HFFc6 (cell line): ENCODE measurements at regions not wholly inside any gene's neighbourhood (a gene's known extent, or its start where the extent isn't known, plus 50 kb on each side); places are given as distances from the start of the nearest gene placed in this dataset.
A peak's percentile ranks its signal among the peaks of the same experiment; 100 is the strongest.

ENCODE experiments used
- DNase-seq: peaks from one replicate; pipeline ENCODE4 v3.0.0-alpha.2; 2018
- H3K27ac Mint-ChIP-seq: 2 replicates; pipeline ENCODE4 v1.8.0; 2020; ENCODE audit warnings: mild to moderate bottlenecking, mixed read lengths
- H3K27me3 Mint-ChIP-seq: 2 replicates; pipeline ENCODE4 v1.8.0; 2021; ENCODE audit warnings: mild to moderate bottlenecking, moderate library complexity, mixed read lengths; ENCODE audit not compliant: insufficient read depth
- H3K36me3 Mint-ChIP-seq: 2 replicates; pipeline ENCODE4 v1.8.0; 2021; ENCODE audit warnings: low read depth, mixed read lengths
- H3K4me1 Mint-ChIP-seq: 2 replicates; pipeline ENCODE4 v1.8.0; 2020; ENCODE audit warnings: low read depth, mixed read lengths
- H3K4me3 Mint-ChIP-seq: 2 replicates; pipeline ENCODE4 v1.8.0; 2020; ENCODE audit warnings: mild to moderate bottlenecking, moderate library complexity, mixed read lengths
- H3K9me3 Mint-ChIP-seq: 2 replicates; pipeline ENCODE4 v1.8.0; 2020; ENCODE audit warnings: mild to moderate bottlenecking, mixed read lengths
- TF ChIP-seq, protein P1 (sequence below): fragments of 200-600 bp; sonication (generic); IDR thresholded peaks from 2 replicates; pipeline ENCODE4 v1.5.0; 2021; ENCODE audit warnings: antibody characterized with exemption, mild to moderate bottlenecking

DNA sequence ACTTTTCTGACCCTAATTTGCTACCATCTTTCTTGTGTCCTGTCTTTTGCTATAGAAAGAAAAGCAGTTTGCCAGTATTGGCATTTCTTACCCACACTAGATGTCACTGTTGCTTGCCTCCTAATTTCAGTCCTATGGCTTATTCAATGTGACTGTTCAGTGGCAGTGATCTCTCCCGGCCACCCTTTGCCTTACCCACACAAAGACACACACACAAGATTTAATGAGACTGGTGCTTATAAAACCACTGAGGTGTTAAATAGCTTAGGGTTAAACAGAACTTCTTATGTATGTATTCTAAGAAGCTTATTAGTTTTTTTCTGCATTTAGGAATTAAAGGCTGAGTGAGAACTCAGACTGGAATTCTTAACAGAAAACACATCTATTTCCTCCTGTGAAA is 233.6 kb upstream of the ASCC3 start:
- DNase-seq, result peak; percentile 71
- Mint-ChIP-seq H3K4me1 (peaks cover 8% of the 10 kb centered on the region), H3K9me3 (no peaks in the 10 kb centered on the region), H3K27me3 (no peaks in the 10 kb centered on the region), H3K36me3 (no peaks in the 10 kb centered on the region), H3K27ac (no peak overlapping the region), H3K4me3 (no peak overlapping the region)
- TF ChIP-seq, protein P1, sequence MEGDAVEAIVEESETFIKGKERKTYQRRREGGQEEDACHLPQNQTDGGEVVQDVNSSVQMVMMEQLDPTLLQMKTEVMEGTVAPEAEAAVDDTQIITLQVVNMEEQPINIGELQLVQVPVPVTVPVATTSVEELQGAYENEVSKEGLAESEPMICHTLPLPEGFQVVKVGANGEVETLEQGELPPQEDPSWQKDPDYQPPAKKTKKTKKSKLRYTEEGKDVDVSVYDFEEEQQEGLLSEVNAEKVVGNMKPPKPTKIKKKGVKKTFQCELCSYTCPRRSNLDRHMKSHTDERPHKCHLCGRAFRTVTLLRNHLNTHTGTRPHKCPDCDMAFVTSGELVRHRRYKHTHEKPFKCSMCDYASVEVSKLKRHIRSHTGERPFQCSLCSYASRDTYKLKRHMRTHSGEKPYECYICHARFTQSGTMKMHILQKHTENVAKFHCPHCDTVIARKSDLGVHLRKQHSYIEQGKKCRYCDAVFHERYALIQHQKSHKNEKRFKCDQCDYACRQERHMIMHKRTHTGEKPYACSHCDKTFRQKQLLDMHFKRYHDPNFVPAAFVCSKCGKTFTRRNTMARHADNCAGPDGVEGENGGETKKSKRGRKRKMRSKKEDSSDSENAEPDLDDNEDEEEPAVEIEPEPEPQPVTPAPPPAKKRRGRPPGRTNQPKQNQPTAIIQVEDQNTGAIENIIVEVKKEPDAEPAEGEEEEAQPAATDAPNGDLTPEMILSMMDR, result peak; percentile 78

DNA sequence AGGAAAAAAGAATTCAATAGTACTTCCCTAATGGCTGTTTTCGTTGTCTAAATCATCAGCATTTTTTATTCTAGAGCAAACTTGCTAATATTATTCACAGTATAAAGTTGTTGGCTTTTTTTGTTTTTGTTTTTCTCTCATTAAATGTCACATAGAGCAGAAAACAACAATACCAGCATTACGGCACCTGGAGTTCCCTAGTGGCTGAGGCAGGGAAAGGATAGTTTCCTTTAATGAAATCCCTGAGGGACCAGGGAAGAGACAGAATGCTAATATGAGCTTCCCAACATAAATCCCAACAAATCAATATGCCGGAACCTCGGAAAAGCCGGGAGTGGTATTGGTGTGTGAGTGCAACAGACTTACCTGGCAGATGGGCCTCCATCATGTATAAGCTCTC is 235.2 kb upstream of the ASCC3 start:
- Mint-ChIP-seq H3K9me3 (no peaks in the 10 kb centered on the region), H3K27ac (no peak overlapping the region), H3K27me3 (no peaks in the 10 kb centered on the region), H3K4me1 (peaks cover 8% of the 10 kb centered on the region), H3K4me3 (no peak overlapping the region), H3K36me3 (no peaks in the 10 kb centered on the region)
- DNase-seq, result no peak
- TF ChIP-seq, protein P1, result peak; percentile 24; the same call in 1 of the 2 replicates

DNA sequence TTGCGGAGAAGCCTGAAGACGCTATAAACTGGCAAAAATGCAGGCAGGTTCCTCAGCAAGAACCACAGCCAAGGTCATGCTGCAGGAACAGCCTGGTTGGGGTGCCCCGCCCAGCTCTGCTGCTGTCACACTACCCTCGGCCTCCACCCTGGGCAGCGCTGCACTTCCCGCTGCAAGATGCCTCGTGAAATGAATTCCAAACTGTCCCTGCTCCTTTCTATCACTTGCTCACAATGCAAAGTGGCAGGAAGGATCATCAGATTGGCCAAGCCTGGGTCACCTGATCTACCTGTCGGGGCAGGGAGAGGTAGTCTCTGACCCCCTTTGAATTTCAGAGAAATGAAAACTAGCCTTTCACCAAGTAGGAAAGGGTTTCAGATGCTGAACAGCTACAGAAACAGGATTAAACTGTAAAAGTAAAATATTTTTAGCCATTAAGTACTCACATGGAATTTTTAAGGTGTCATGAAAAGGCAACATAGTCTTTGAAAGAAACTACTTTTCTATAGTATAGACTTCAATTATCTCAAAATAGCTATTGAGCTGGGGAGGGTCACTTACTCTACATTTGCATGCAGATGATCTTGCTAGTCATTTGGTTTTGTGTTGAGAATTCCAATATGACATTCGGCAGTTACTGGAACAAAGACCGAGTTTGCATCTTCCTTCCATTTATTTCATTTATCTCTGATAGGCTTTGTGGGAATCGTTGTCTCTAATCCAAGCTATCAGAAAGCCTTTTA is 236.4 kb upstream of the ASCC3 start:
- no peaks in the 10 kb centered on the region for H3K9me3 Mint-ChIP-seq
- TF ChIP-seq, protein P1, result no peak
- no peak for DNase-seq

DNA sequence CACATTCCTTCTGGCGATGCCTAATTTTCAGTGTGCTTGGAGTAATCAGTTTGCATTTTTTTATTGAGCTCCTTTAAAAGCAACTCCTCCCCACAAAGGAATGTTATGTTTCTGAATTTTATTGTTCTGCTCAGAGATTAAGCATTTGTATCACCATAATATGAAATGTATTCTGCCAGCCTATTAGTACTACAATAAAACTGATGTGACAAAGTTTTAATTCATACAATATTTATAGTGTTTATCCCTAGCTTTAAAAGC is 236.9 kb upstream of the ASCC3 start:
- Mint-ChIP-seq H3K27me3 (no peaks in the 10 kb centered on the region; the same call in 1 of the 2 replicates), H3K4me3 (peak overlapping the region; percentile 12; the same call in 1 of the 2 replicates), H3K4me1 (peaks cover 8% of the 10 kb centered on the region), H3K36me3 (no peaks in the 10 kb centered on the region), H3K27ac (no peak overlapping the region), H3K9me3 (no peaks in the 10 kb centered on the region)
- TF ChIP-seq, protein P1, result no peak
- DNase-seq, result no peak

More for the DNA sequence above, 236.4 kb upstream of the ASCC3 start:
- Mint-ChIP-seq H3K27ac (no peak overlapping the region), H3K36me3 (no peaks in the 10 kb centered on the region), H3K4me1 (peaks cover 8% of the 10 kb centered on the region), H3K4me3 (peak overlapping the region; percentile 12; the same call in 1 of the 2 replicates), H3K27me3 (no peaks in the 10 kb centered on the region)

DNA sequence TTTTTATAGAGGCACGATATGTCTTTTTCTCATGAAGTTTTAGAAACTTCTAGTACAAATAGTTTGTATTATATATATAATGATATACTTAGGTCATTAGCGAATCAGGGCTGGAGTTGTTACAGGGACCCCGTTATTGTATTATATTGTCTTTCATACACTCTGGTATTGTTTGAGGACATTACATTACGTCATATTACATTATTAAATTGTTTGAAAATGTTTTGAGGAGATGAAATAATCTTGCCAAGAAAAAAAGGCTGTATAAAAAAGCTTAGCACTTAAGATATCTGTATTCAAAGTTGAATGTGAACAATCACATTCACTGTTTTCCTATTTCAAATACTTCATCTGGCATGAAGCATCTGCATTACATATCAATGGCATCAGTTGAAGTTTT is 239.6 kb upstream of the ASCC3 start:
- H3K4me3 Mint-ChIP-seq, result no peak overlapping the region

More for the DNA sequence above, 239.6 kb upstream of the ASCC3 start:
- Mint-ChIP-seq H3K9me3 (no peaks in the 10 kb centered on the region), H3K36me3 (no peaks in the 10 kb centered on the region), H3K27ac (no peak overlapping the region), H3K4me1 (peaks cover 8% of the 10 kb centered on the region), H3K27me3 (no peaks in the 10 kb centered on the region; the same call in 1 of the 2 replicates)
- TF ChIP-seq, protein P1, result no peak
- no peak for DNase-seq
